ENCODE measurements at regions not wholly inside any gene's neighbourhood (a gene's known extent, or its start where the extent isn't known, plus 50 kb on each side); places are given as distances from the start of the nearest gene placed in this dataset.

- no peak for TF ChIP-seq CTCF (IDR thresholded peaks at IDR 0.05; ENCODE audit: low read depth, low read length, poor library complexity, severe bottlenecking)
- TF ChIP-seq EZH2phosphoT487 (IDR thresholded peaks at IDR 0.05; ENCODE audit: borderline replicate concordance, low read length), result no peak
Observed at GRCh38 chr1:4144349-4144971, 244.4 kb upstream of the C1orf174 start.

Measured in DOHH2 (cell line).